ENCODE measurements at regions not wholly inside any gene's neighbourhood (a gene's known extent, or its start where the extent isn't known, plus 50 kb on each side); places are given as distances from the start of the nearest gene placed in this dataset.

DNA sequence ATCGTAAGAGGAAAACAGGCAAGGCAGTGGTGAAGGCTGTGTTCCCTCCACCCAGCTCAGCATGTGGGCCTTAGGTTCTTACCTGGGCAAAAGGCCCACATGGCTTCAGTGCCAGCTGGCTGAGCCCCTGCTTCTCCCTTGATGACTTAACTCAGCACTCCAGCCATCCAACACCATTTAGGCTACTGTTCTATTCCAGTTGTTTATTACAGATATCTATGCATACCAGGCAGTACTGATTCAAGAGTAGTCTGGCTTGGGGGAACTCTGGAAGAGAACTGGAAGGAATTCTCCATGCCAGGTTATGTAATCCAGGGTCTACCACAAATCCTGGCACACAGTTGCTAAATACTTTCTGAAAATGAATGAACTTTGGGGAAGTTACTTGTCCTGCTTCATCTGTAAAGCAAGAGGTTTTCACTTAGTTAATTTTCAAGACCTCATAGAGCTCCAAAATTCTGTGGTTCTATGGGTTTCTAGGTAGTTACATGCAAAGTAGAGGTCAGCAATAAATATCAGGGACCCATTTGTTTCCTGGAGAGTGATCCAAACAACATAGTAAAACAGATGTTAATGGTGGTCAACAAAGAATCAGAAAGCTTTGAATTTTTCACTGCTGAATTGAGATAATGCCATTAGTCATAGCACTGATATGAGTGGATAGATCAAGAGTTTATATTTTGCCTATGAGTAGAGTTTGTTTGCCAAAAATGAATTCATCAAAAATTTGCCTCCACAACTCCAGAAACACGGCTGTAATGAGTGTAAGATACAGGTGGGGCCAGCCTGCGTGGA is 88.2 kb upstream of the OSMR start:
- Histone ChIP-seq H3K4me1 (peaks cover 0 to 3% (median 1%) of the 10 kb centered on the region in 4 donors), H3K36me3 (no peaks in the 10 kb centered on the region), H3K27me3 (no peaks in the 10 kb centered on the region), H3K9me3 (no peaks in the 10 kb centered on the region), H3K27ac (no peak overlapping the region), H3K4me3 (no peak overlapping the region)
- ATAC-seq (ENCODE audit: low FRiP score in 2 of 2): peak in 1 of 2 donors; percentile 12
- no peak for DNase-seq
- 81 to 88% methylated on average over 3 of the region's 3 CpGs for WGBS, 2 donors
- TF ChIP-seq, protein P1, sequence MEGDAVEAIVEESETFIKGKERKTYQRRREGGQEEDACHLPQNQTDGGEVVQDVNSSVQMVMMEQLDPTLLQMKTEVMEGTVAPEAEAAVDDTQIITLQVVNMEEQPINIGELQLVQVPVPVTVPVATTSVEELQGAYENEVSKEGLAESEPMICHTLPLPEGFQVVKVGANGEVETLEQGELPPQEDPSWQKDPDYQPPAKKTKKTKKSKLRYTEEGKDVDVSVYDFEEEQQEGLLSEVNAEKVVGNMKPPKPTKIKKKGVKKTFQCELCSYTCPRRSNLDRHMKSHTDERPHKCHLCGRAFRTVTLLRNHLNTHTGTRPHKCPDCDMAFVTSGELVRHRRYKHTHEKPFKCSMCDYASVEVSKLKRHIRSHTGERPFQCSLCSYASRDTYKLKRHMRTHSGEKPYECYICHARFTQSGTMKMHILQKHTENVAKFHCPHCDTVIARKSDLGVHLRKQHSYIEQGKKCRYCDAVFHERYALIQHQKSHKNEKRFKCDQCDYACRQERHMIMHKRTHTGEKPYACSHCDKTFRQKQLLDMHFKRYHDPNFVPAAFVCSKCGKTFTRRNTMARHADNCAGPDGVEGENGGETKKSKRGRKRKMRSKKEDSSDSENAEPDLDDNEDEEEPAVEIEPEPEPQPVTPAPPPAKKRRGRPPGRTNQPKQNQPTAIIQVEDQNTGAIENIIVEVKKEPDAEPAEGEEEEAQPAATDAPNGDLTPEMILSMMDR (IDR thresholded peaks at IDR 0.05): no peak
- no peak for TF ChIP-seq POLR2AphosphoS5 (IDR thresholded peaks at IDR 0.05)

DNA sequence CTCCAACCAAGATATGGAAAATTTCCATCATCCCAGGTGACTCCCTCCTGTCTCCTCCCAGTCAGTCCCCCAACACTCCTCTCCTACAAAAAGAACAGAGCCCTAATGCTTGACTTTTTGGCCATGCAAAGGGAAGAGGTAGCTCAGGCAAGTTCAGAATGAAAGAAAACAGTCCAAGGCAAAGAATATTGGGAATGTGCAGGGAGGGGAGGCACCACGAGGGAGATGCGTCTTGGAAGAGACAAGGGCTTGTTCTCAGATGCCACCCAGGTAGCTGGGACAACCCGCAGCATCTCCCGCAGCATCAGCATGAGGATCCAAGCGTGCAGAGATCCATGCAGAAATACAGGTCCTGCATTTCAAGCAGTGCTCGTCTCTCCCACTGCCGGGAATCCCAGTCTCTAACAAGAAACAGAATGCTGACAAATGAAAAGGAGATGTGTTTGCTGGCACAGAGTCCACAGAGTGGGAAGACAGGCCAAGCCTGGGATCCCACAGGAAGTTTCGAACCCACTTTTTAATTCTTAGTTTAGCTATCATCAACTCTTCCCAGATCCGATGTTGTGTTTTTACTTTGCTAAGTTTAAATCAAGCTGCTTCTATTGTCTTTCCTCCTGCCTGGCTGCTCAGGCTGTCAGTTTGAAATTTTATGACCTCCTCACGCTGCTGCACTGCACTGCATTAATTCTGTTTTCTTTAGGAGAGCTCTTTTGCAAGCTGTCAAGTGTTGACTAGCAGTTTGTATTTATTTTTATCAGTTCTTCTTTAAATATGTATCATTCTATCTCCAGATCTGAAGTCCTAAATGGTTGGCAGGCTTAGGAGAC is 86.8 kb upstream of the OSMR start:
- H3K4me1 ChIP-seq: peaks cover 0 to 3% (median 1%) of the 10 kb centered on the region in 4 donors
- no peaks in the 10 kb centered on the region for H3K9me3 ChIP-seq
- H3K27ac ChIP-seq: no peak overlapping the region
- no peaks in the 10 kb centered on the region for H3K36me3 ChIP-seq
- TF ChIP-seq POLR2AphosphoS5 (IDR thresholded peaks at IDR 0.05) (no peak), POLR2A (IDR thresholded peaks at IDR 0.05) (no peak), EP300 (IDR thresholded peaks at IDR 0.05) (no peak)
- TF ChIP-seq, protein P1 (IDR thresholded peaks at IDR 0.05): no peak
- DNase-seq (no peak), ATAC-seq (ENCODE audit: low FRiP score in 2 of 2) (no peak)
- H3K27me3 ChIP-seq: no peaks in the 10 kb centered on the region
- no peak overlapping the region for H3K4me3 ChIP-seq
- 42 to 65% methylated on average over 10 of the region's 10 CpGs for WGBS, 2 donors

DNA sequence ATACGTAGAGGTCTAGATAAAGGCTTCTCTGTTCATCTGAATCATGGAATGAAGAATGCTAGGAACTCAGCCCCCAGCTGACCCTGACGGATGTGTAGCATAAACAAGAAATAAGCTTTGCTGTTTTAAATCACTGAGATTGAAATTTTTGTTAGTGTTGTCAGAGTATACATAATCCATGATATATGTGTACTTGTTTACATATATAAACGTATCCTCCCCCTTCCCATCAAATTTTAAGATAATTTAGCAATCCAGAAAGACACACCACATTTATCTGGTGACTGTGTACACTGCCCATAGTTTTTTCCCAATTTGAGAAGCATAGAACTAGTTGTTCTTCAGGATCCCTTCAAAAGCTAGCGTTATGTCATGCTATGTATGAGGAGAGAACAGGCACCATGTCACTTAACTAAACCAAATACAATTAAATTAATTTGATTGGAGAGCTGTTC is 80.8 kb upstream of the OSMR start:
- no peak overlapping the region for H3K4me3 ChIP-seq
- ATAC-seq (ENCODE audit: low FRiP score in 2 of 2) (no peak), DNase-seq (no peak)
- H3K27me3 ChIP-seq: no peaks in the 10 kb centered on the region
- no peaks in the 10 kb centered on the region for H3K36me3 ChIP-seq
- H3K27ac ChIP-seq: no peak overlapping the region
- 78 to 82% methylated on average over 4 of the region's 4 CpGs for WGBS, 2 donors
- H3K4me1 ChIP-seq: no peaks in the 10 kb centered on the region
- TF ChIP-seq POLR2AphosphoS5 (IDR thresholded peaks at IDR 0.05): no peak
- H3K9me3 ChIP-seq: peaks cover 0 to 7% (median 3%) of the 10 kb centered on the region in 4 donors

DNA sequence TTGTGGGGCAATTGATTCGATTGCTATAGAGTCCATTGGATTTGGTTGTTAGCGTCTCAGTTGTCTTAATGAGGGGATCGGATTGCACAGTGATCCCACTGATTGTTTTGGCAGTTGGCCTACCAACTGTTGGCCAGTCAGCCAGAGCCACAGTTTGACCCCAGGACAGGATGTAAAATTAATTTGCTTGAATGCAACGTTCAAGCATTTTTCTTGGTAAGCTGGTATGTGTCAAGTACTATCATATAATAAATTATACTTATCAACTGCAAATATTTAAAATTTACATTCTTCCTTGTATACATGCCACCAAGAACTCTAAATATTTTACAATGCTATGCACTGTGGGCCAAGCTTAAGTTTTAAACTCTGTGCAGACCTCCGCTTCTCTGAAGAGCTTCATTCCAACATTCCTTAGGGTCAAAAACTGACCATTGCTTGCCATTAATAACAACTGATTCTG is 80.4 kb upstream of the OSMR start:
- no peak for ATAC-seq (ENCODE audit: low FRiP score in 2 of 2)
- H3K27ac ChIP-seq: no peak overlapping the region
- no peaks in the 10 kb centered on the region for H3K36me3 ChIP-seq
- DNase-seq: no peak
- H3K4me1 ChIP-seq: no peaks in the 10 kb centered on the region
- H3K4me3 ChIP-seq: no peak overlapping the region
- peaks cover 0 to 7% (median 3%) of the 10 kb centered on the region in 4 donors for H3K9me3 ChIP-seq
- TF ChIP-seq, protein P1 (IDR thresholded peaks at IDR 0.05): no peak
- TF ChIP-seq EP300 (IDR thresholded peaks at IDR 0.05) (no peak), POLR2A (IDR thresholded peaks at IDR 0.05) (no peak), POLR2AphosphoS5 (IDR thresholded peaks at IDR 0.05) (no peak)
- WGBS, 2 donors: 64 to 75% methylated on average over 5 of the region's 5 CpGs
- H3K27me3 ChIP-seq: no peaks in the 10 kb centered on the region

DNA sequence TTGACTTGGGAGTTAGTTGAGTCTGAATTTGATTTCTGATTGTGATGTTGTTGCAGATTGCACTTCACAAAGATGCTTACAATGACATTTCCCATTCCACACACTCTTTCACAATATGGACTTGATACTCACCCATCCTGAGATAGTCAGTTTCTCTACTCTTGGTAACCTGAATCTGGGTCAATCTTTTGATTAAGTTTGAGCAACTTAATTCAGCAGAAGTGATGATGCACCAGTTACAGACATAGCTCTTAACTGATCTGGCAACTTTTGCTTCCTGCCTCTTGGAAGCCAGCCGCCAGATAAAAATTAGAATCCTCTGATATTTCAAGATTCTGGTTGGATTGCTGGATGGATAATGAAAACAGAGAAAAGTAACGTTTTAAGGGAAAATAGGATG is 79.7 kb upstream of the OSMR start:
- ATAC-seq (ENCODE audit: low FRiP score in 2 of 2) (no peak), DNase-seq (no peak)
- no peaks in the 10 kb centered on the region for H3K27me3 ChIP-seq
- no peaks in the 10 kb centered on the region for H3K36me3 ChIP-seq
- H3K9me3 ChIP-seq: peaks cover 0 to 7% (median 3%) of the 10 kb centered on the region in 4 donors
- H3K27ac ChIP-seq: no peak overlapping the region
- H3K4me3 ChIP-seq: no peak overlapping the region
- TF ChIP-seq EP300 (IDR thresholded peaks at IDR 0.05) (no peak), POLR2AphosphoS5 (IDR thresholded peaks at IDR 0.05) (no peak), POLR2A (IDR thresholded peaks at IDR 0.05) (no peak)
- TF ChIP-seq, protein P1 (IDR thresholded peaks at IDR 0.05): no peak
- H3K4me1 ChIP-seq: no peaks in the 10 kb centered on the region
- 77 to 84% methylated on average over 2 of the region's 2 CpGs for WGBS, 2 donors

All from upper lobe of left lung (tissue), 6 donors.